Neural progenitor cell (in vitro differentiated cells): ENCODE measurements at regions not wholly inside any gene's neighbourhood (a gene's known extent, or its start where the extent isn't known, plus 50 kb on each side); places are given as distances from the start of the nearest gene placed in this dataset.
A peak's percentile ranks its signal among the peaks of the same experiment; 100 is the strongest.

Source experiments
- DNase-seq: peaks from one replicate; pipeline ENCODE4 v3.0.0-alpha.2; 2016; ENCODE audit warnings: low spot score
- H2AFZ ChIP-seq: fragments of 200-600 bp; sonication (generic); replicated peaks from 2 replicates; pipeline ENCODE4 v1.6.1; 2016; ENCODE audit warnings: antibody characterized with exemption
- H3F3A ChIP-seq: fragments of 200-600 bp; sonication (generic); 2 replicates; pipeline ENCODE4 v1.6.1; 2016; ENCODE audit warnings: antibody characterized with exemption, low read depth
- H3K27ac ChIP-seq: fragments of 200-600 bp; sonication (generic); 2 replicates; pipeline ENCODE4 v1.5.1; 2016; ENCODE audit warnings: mild to moderate bottlenecking
- H3K27me3 ChIP-seq: fragments of 200-600 bp; sonication (generic); 2 replicates; pipeline ENCODE4 v1.6.1; 2016; ENCODE audit warnings: mild to moderate bottlenecking, moderate library complexity
- H3K36me3 ChIP-seq: fragments of 200-600 bp; sonication (generic); 2 replicates; pipeline ENCODE4 v1.5.1; 2016
- H3K4me1 ChIP-seq: fragments of 200-600 bp; sonication (generic); 2 replicates; pipeline ENCODE4 v1.6.1; 2016; ENCODE audit warnings: mixed run types
- H3K4me2 ChIP-seq: fragments of 200-600 bp; sonication (generic); 2 replicates; pipeline ENCODE4 v1.6.1; 2016
- H3K4me3 ChIP-seq: fragments of 200-600 bp; sonication (generic); 2 replicates; pipeline ENCODE4 v1.5.1; 2016
- H3K79me2 ChIP-seq: fragments of 200-600 bp; sonication (generic); 2 replicates; pipeline ENCODE4 v1.6.1; 2016; ENCODE audit warnings: low read depth
- H3K9ac ChIP-seq: fragments of 200-600 bp; sonication (generic); 2 replicates; pipeline ENCODE4 v1.6.1; 2016
- H3K9me3 ChIP-seq: fragments of 200-600 bp; sonication (generic); 2 replicates; pipeline ENCODE4 v1.5.1; 2016; ENCODE audit warnings: low read depth
- H4K20me1 ChIP-seq: fragments of 200-600 bp; sonication (generic); 2 replicates; pipeline ENCODE4 v1.6.1; 2016; ENCODE audit warnings: low read depth
- H3K27ac Mint-ChIP-seq: 3 replicates; pipeline ENCODE4 v1.8.0; 2021; ENCODE audit warnings: mixed read lengths
- H3K27me3 Mint-ChIP-seq: 2 replicates; pipeline ENCODE4 v1.8.0; 2022; ENCODE audit warnings: low read depth, mild to moderate bottlenecking, inconsistent platforms, moderate library complexity, mixed read lengths; ENCODE audit not compliant: insufficient read depth
- H3K36me3 Mint-ChIP-seq: 3 replicates; pipeline ENCODE4 v1.8.0; 2021; ENCODE audit warnings: mixed read lengths
- H3K4me1 Mint-ChIP-seq: 3 replicates; pipeline ENCODE4 v1.8.0; 2021; ENCODE audit warnings: mixed read lengths
- H3K4me3 Mint-ChIP-seq: 3 replicates; pipeline ENCODE4 v1.8.0; 2021; ENCODE audit warnings: mild to moderate bottlenecking, moderate library complexity, mixed read lengths
- H3K9me3 Mint-ChIP-seq: 3 replicates; pipeline ENCODE4 v1.8.0; 2020; ENCODE audit warnings: mixed read lengths
- EZH2 ChIP-seq: fragments of 200-600 bp; sonication (generic); IDR thresholded peaks from 2 replicates; pipeline ENCODE4 v1.6.1; 2017; ENCODE audit warnings: antibody characterized with exemption, mild to moderate bottlenecking, moderate library complexity
- EZH2phosphoT487 ChIP-seq: fragments of 200-600 bp; sonication (generic); IDR thresholded peaks from 2 replicates; pipeline ENCODE4 v1.6.1; 2017; ENCODE audit warnings: antibody characterized with exemption
- TF ChIP-seq, protein P1 (sequence below): fragments of 200-600 bp; sonication (generic); IDR thresholded peaks from 2 replicates; pipeline ENCODE4 v1.5.1; 2017; ENCODE audit warnings: antibody characterized with exemption, mild to moderate bottlenecking

DNA sequence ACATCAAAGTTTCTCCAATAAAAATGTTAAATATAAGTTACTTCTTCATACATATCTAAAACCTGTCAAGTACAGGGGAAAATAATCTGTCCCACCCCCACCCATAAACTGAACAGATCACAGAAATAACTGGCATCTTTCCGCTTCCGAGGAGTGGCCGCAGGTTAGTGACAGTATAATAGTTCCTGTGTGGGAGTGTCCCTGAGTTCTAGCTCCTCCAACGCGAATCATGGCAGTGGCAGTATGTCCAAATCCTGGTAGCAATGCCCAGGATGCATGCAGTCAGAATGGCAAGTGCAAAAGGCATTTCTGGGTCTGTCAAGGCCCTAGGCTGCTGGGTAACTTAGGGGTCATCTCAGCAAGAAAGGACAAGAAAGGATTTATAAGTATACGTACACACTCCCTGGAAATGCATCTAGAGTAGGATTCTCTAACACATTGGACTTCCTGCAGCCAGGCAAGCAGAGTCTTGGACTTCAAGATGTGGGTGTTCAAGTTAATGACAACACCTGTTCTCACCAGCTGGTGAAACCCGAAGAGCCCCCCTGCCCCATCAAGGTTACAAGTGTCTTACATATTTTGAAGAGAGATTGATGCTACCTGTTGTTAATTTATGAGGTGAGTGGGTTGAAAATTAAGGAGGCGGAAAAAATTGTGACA lies 94.4 kb upstream of the COL1A2 start:
- H3K9me3 ChIP-seq, result no peaks in the 10 kb centered on the region
- Mint-ChIP-seq H3K4me1 (peaks cover 50% of the 10 kb centered on the region), H3K36me3 (peaks cover 2% of the 10 kb centered on the region), H3K27ac (peak overlapping the region; percentile 76), H3K27me3 (peaks cover 2% of the 10 kb centered on the region), H3K4me3 (no peak overlapping the region), H3K9me3 (peaks cover 5% of the 10 kb centered on the region)
- no peak overlapping the region for H3K27ac ChIP-seq
- H3K4me1 ChIP-seq, result peaks cover 23% of the 10 kb centered on the region
- no peaks in the 10 kb centered on the region for H4K20me1 ChIP-seq
- H3K4me3 ChIP-seq, result no peak overlapping the region
- DNase-seq, result no peak
- H3K9ac ChIP-seq, result no peak overlapping the region
- no peak overlapping the region for H2AFZ ChIP-seq
- H3F3A ChIP-seq, result no peaks in the 10 kb centered on the region
- TF ChIP-seq, protein P1, sequence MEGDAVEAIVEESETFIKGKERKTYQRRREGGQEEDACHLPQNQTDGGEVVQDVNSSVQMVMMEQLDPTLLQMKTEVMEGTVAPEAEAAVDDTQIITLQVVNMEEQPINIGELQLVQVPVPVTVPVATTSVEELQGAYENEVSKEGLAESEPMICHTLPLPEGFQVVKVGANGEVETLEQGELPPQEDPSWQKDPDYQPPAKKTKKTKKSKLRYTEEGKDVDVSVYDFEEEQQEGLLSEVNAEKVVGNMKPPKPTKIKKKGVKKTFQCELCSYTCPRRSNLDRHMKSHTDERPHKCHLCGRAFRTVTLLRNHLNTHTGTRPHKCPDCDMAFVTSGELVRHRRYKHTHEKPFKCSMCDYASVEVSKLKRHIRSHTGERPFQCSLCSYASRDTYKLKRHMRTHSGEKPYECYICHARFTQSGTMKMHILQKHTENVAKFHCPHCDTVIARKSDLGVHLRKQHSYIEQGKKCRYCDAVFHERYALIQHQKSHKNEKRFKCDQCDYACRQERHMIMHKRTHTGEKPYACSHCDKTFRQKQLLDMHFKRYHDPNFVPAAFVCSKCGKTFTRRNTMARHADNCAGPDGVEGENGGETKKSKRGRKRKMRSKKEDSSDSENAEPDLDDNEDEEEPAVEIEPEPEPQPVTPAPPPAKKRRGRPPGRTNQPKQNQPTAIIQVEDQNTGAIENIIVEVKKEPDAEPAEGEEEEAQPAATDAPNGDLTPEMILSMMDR, result no peak
- TF ChIP-seq EZH2phosphoT487 (no peak), EZH2 (no peak)
- H3K27me3 ChIP-seq, result no peaks in the 10 kb centered on the region
- no peaks in the 10 kb centered on the region for H3K36me3 ChIP-seq
- peak overlapping the region; percentile 6 for H3K4me2 ChIP-seq
- H3K79me2 ChIP-seq, result no peaks in the 10 kb centered on the region

GRCh38 chr7:94301024-94301586 lies 93.6 kb upstream of the COL1A2 start:
- H2AFZ ChIP-seq, result peak overlapping the region; percentile 38

DNA sequence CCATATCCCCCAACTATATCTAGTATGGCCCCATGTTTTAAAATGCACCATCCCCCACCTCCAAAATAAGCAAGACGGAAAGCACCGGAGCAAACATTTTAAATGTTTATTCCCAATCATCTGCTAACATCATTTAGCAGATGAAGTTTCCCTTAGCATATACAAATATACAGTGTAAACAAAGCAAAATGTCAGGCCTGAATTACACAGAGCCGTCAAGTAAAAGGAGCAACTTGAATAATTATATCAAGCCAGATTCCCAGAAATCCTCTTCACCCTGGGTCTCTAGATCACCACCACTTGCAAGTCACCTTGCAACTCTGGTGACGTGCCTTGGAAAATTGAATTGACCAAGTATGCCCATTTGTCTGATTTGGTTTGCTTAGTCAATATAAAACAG lies 91.6 kb upstream of the COL1A2 start:
- Histone ChIP-seq H2AFZ (peak overlapping the region; percentile 87), H4K20me1 (no peaks in the 10 kb centered on the region), H3K4me1 (peaks cover 23% of the 10 kb centered on the region), H3F3A (no peaks in the 10 kb centered on the region), H3K9ac (no peak overlapping the region), H3K9me3 (no peaks in the 10 kb centered on the region), H3K79me2 (no peaks in the 10 kb centered on the region), H3K36me3 (no peaks in the 10 kb centered on the region), H3K4me3 (no peak overlapping the region), H3K27ac (no peak overlapping the region), H3K4me2 (no peak overlapping the region), H3K27me3 (no peaks in the 10 kb centered on the region)
- H3K27me3 Mint-ChIP-seq, result peaks cover 3% of the 10 kb centered on the region
- H3K9me3 Mint-ChIP-seq, result peaks cover 10% of the 10 kb centered on the region
- H3K27ac Mint-ChIP-seq, result peak overlapping the region; percentile 15
- peaks cover 2% of the 10 kb centered on the region for H3K36me3 Mint-ChIP-seq
- DNase-seq, result no peak
- no peak for TF ChIP-seq EZH2phosphoT487
- no peak for TF ChIP-seq EZH2
- TF ChIP-seq, protein P1, result no peak
- peaks cover 45% of the 10 kb centered on the region for H3K4me1 Mint-ChIP-seq
- no peak overlapping the region for H3K4me3 Mint-ChIP-seq

More at GRCh38 chr7:94301024-94301586, 93.6 kb upstream of the COL1A2 start:
- H3K36me3 Mint-ChIP-seq, result peaks cover 2% of the 10 kb centered on the region
- Histone ChIP-seq H3K4me2 (peak overlapping the region; percentile 6), H3K4me1 (peaks cover 23% of the 10 kb centered on the region), H3F3A (no peaks in the 10 kb centered on the region), H3K36me3 (no peaks in the 10 kb centered on the region), H3K9me3 (no peaks in the 10 kb centered on the region), H3K9ac (no peak overlapping the region), H3K27ac (no peak overlapping the region), H3K79me2 (no peaks in the 10 kb centered on the region), H4K20me1 (no peaks in the 10 kb centered on the region), H3K27me3 (no peaks in the 10 kb centered on the region), H3K4me3 (no peak overlapping the region)
- peak; percentile 80 for DNase-seq
- peaks cover 50% of the 10 kb centered on the region for H3K4me1 Mint-ChIP-seq
- peaks cover 5% of the 10 kb centered on the region for H3K9me3 Mint-ChIP-seq
- TF ChIP-seq EZH2, result no peak
- TF ChIP-seq EZH2phosphoT487, result no peak
- TF ChIP-seq, protein P1, result no peak
- peaks cover 2% of the 10 kb centered on the region for H3K27me3 Mint-ChIP-seq
- peak overlapping the region; percentile 98 for H3K27ac Mint-ChIP-seq
- H3K4me3 Mint-ChIP-seq, result peak overlapping the region; percentile 16
